ENCODE measurements at regions not wholly inside any gene's neighbourhood (a gene's known extent, or its start where the extent isn't known, plus 50 kb on each side); places are given as distances from the start of the nearest gene placed in this dataset.

- Histone ChIP-seq H3K4me1 (peaks cover 0 to 45% (median 5%) of the 10 kb centered on the region in 4 donors), H3K4me3 (no peak overlapping the region), H3K9me3 (no peaks in the 10 kb centered on the region), H3K27me3 (no peaks in the 10 kb centered on the region), H3K27ac (no peak overlapping the region), H3K36me3 (no peaks in the 10 kb centered on the region)
- TF ChIP-seq EP300 (IDR thresholded peaks at IDR 0.05), result no peak
- TF ChIP-seq CTCF (IDR thresholded peaks at IDR 0.05), result no peak
- no peak for TF ChIP-seq POLR2A (IDR thresholded peaks at IDR 0.05)
- no peak for DNase-seq (ENCODE audit: low spot score in 2 of 2)
Measured at GRCh38 chr13:74074723-74075122, 59.5 kb downstream of the KLF12 start.

- Histone ChIP-seq H3K4me1 (peaks cover 0 to 43% (median 5%) of the 10 kb centered on the region in 4 donors), H3K27me3 (no peaks in the 10 kb centered on the region), H3K27ac (no peak overlapping the region), H3K9me3 (no peaks in the 10 kb centered on the region), H3K36me3 (no peaks in the 10 kb centered on the region), H3K4me3 (no peak overlapping the region)
- no peak for TF ChIP-seq POLR2A (IDR thresholded peaks at IDR 0.05)
- TF ChIP-seq CTCF (IDR thresholded peaks at IDR 0.05), result no peak
- no peak for TF ChIP-seq EP300 (IDR thresholded peaks at IDR 0.05)
- no peak for DNase-seq (ENCODE audit: low spot score in 2 of 2)
- 24 to 49% methylated on average over 1 of the region's 1 CpG for WGBS, 2 donors
Measured at GRCh38 chr13:74073274-74073673, 60.9 kb downstream of the KLF12 start.

- H3K4me3 ChIP-seq, result no peak overlapping the region
- WGBS, 2 donors, result 97 to 100% methylated on average over 1 of the region's 1 CpG
- H3K27ac ChIP-seq, result no peak overlapping the region
- no peaks in the 10 kb centered on the region for H3K27me3 ChIP-seq
- H3K4me1 ChIP-seq, result peaks cover 0 to 46% (median 5%) of the 10 kb centered on the region in 4 donors
- no peaks in the 10 kb centered on the region for H3K9me3 ChIP-seq
- no peaks in the 10 kb centered on the region for H3K36me3 ChIP-seq
- TF ChIP-seq CTCF (IDR thresholded peaks at IDR 0.05) (no peak), EP300 (IDR thresholded peaks at IDR 0.05) (no peak), POLR2A (IDR thresholded peaks at IDR 0.05) (no peak)
- no peak for DNase-seq (ENCODE audit: low spot score in 2 of 2)
Measured at GRCh38 chr13:74070513-74070912, 63.7 kb downstream of the KLF12 start.

GRCh38 chr13:74070065-74070464 lies 64.1 kb downstream of the KLF12 start:
- TF ChIP-seq POLR2A (IDR thresholded peaks at IDR 0.05) (no peak), CTCF (IDR thresholded peaks at IDR 0.05) (no peak)

GRCh38 chr13:74068471-74068870 lies 65.7 kb downstream of the KLF12 start:
- TF ChIP-seq POLR2A (IDR thresholded peaks at IDR 0.05) (no peak), EP300 (IDR thresholded peaks at IDR 0.05) (no peak), CTCF (IDR thresholded peaks at IDR 0.05) (no peak)
- Histone ChIP-seq H3K27me3 (no peaks in the 10 kb centered on the region), H3K4me3 (no peak overlapping the region), H3K9me3 (no peaks in the 10 kb centered on the region), H3K4me1 (peaks cover 0 to 42% (median 3%) of the 10 kb centered on the region in 4 donors), H3K36me3 (no peaks in the 10 kb centered on the region), H3K27ac (no peak overlapping the region)
- WGBS, 2 donors, result 92 to 93% methylated on average over 7 of the region's 7 CpGs
- DNase-seq (ENCODE audit: low spot score in 2 of 2), result no peak

More at GRCh38 chr13:74070065-74070464, 64.1 kb downstream of the KLF12 start:
- H3K4me3 ChIP-seq, result no peak overlapping the region
- no peak overlapping the region for H3K27ac ChIP-seq
- WGBS, 2 donors, result 79 to 80% methylated on average over 4 of the region's 4 CpGs
- H3K4me1 ChIP-seq, result peaks cover 0 to 43% (median 3%) of the 10 kb centered on the region in 4 donors
- H3K27me3 ChIP-seq, result no peaks in the 10 kb centered on the region
- H3K36me3 ChIP-seq, result no peaks in the 10 kb centered on the region
- H3K9me3 ChIP-seq, result no peaks in the 10 kb centered on the region
- no peak for DNase-seq (ENCODE audit: low spot score in 2 of 2)
